Midbrain (tissue), 1 donor: ENCODE measurements at regions not wholly inside any gene's neighbourhood (a gene's known extent, or its start where the extent isn't known, plus 50 kb on each side); places are given as distances from the start of the nearest gene placed in this dataset.
"Not testable (repeated sequence)": the region's sequence is repeated elsewhere in the genome, so short reads cannot be mapped to it uniquely, and the experiment has no call there.

Experiments
- DNase-seq: peaks from one replicate; lab custom pipeline; 2025; lab: John Stamatoyannopoulos, UW

DNA sequence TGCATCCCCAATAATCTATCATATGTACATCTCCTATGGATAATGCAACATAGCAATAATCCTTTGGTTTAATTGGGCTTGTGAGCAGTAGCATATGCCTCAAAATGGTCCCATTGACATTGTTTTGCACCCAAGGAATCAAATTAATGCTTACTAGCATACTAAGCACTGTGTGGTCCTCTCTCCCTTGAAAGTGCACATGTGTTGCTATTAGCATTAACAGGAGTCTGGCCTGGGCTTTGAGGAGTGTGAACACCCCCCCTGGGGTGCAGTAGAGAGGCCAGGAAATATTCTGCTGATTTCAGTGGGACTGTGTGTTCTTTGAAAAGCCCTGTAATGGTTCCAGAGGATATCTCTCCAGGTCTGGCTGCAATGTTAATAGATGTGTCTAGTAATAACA, 1148.4 kb downstream of the VRK1 start:
- no peak for DNase-seq

DNA sequence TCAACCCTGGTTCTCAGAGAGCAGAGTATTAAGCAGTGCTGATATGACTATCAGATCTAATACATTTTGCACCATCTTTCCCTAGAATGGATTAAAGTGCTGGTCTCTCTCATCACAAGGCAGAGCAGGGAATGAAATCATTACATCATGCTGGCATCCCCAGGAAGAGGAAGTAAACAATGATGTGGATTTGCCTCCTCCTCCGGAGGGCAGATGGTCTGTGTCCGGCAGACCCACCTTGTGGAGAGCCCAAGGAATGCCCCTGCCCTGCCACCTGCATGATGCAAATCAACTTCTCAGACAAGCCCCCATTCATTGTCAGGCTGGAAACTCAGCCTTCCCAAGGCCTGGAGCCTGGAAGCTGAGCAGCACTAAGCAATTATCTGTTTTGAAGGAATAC, 1149.1 kb downstream of the VRK1 start:
- no peak for DNase-seq

DNA sequence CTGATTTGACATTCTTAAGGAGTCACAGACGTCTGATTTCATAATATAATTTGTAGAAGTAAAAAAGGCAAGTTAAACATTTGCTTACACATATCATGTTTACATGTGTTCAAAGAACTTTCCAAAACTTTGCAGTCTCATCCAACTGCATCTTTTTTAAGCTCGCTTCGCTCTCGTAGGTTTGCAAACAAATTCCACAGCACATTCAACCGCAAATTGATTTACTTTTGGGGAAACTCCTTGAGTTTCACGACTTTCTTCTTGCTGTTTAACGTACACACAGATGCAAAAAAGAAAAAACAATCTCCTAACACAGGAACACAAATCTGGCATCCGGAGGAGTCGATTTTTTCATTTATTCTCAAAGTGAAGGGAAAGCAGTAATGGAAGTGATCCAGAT, 1149.5 kb downstream of the VRK1 start:
- no peak for DNase-seq

DNA sequence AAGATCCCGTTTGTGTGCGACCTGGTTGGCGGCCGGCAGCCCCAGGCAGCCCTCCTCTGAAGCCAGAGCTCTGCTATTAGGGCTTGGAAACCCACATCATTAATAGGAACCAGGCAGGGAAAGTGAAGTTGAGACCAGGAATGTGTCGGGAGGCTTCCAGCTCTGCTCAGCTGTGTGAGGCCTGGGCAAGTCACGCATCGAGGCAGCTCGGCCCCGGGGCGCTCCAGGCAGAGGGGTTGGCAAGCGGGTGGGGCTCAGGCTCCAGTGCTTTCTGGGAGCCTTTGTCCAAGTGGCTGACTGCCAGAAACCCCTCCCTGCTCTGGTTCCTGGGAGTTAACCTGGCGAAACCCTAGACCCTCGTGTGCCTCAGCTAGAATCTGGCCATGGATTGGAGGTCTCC, 1151.7 kb downstream of the VRK1 start:
- no peak for DNase-seq

DNA sequence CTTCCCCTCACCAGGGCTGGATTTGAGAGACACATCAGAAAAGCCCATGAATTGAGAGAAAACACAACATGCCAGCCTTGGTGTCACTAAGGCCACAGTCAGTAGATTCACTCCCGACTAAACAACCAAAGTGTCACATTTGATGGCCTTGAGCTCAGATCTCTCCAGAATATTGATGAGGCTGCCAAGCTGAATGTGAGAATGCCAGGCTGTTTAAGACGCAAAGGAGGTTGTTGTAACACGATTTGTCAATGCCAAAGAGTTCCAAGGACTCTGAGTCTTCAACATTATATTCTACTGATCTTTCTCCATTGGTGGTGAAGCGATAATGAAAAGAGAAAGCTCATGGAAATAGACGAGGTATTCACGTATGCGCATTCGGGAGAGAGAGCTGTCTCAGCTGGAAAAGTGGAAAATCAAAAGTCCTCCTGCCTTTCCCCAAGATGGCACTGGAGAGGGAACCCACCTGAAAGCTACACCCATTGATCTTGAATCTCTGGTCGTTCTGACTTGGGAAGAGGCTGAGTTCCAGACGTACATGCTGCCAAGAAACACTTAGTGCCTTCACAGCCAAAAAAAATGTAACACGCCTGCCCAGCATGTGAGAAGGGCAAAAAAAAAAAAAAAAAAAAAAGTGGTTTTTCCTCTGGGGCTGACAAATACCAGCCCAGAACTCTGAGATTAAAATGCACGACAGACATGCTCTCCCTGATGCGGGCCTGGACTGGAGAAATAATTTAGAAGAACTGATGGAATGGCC, 1159.6 kb downstream of the VRK1 start:
- no peak for DNase-seq

DNA sequence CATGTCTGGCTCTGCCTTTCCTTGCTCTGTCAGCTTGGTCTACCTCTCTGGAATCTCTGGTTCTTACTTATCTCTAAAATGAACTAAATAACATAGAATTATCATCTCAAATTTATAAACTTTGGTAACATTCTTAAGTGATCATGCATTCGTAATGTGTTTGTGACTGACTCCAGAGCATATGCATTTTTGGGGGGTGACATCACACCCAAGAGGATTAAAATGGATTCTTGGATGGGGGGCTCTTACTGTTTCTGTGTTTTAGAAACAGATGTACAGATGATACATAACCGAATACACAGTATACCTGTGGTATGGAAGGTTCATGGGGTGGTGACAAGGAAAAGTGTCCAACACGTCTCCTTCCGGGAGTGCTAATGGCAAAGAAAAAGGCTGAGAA, 1162.1 kb downstream of the VRK1 start:
- no peak for DNase-seq

DNA sequence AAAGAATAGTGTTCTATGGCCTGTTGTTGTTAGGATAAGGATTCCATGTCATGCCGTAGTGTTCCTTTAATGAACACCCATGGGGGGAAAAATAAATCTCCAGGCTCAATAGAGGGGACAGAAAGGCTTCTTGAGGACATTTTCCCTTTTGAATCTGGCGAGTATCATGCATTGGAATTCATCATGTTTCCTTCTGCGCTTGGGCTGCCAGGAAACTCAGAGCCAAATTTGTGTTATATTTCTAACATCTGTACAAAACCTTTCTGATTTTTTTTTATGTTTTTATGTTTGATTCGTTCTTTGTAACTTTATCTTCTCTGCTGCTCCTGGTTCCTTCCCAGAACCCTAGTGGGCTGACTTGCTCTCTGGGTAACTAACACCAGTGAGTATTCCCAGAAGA, 1163.3 kb downstream of the VRK1 start:
- DNase-seq = no peak

DNA sequence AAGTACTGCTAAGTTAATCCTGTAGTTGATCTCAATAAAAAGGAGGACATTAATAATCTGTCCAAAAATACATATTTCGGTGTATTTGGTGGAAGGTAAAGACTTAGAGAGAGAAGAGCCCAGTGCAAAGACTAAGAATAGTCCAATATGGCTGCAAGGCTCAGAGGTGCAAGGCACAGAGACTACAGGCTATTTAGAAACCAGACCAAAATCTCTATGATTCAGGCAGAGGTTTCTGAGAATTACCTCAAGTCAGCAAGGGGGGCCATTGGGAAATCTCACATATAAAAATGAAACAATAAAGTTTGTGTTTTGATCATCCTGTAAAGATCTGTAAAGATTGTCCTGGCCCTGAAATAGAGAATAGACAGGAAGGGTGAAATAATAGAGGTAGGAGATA, 1173.0 kb downstream of the VRK1 start:
- DNase-seq = no peak

DNA sequence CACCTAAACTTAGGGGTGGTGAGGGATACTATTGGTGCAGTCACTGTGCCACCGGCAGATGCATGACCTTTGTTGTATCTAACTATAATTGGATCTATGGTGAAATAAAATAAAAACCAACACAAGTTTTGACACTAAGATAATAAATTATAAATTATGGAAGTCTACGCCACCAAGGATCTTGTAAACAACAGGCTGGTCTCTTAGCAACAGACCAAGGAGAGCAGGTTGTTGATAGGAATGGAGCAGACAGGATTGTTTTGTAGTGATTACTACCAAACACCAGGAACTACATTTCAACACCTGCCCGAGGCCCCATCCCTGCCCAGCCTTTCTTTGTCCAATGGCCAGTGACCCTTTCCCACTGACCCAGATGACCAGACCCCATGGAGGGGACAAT, 1178.0 kb downstream of the VRK1 start:
- DNase-seq = no peak

DNA sequence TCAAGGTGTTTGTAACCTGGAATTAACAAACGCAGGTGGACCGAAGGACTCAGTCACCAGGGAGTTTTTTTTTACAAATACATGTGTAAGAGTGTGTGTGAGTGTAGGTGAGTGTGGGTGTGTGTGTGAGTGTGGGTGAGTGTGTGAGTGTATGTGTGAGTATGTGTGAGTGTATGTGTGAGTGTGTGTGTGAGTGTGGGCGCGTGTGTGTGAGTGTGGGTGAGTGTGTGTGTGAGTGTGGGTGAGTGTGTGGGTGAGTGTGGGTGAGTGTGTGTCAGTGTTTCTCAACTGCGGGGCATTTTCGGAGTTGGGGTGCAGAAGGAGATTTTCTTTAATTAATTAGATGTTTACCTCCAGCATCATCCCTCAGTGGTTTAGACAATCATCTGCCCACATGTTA, 1178.8 kb downstream of the VRK1 start:
- DNase-seq = no peak

DNA sequence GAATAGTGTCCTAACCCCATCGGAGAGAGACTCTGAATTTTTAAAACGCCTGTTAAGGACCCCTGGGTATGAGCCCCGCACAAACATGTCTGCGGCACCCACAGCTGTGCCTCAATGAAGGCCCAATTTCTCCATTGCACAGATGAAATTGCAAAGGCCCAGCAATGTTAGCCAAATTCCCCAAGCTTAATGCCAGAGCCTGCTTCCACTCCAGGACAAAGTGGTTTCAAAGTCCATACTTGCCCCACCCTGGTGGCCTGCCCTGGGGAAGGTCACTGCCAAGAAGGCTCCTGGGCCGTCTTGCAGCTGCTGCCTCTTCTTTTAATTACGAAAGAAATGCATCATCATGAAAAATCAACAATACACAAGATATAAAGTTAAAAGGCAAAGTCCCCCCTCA, 1179.7 kb downstream of the VRK1 start:
- DNase-seq = no peak

DNA sequence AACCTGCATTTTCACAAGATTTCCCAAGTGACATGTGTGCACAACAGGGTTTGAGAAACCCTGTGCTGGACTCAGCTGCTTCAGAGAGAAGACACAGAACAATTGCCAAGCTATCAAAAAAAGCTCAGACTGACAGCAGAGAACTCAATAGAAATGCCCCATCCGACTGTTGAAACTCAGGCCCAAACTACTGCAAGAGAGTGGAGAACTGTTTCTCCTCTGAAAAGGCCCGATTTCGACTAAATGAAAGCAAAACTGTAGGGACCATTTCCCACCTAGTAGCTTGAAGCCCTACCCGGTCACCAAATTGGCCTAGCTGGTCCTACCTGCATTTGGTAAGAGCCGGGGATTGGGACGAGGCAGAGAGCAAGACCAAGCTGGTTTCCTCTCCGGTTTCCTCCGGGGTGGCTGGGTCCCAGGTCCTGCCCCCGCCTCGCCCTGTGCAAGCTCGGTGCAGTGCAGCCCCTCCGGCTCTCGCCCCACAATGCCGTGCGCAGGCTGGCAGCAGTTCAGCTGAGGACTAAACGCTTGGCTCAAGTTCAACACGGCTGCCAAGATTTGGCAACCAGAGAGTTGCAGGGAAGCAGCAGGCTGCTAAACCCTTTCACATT, 1180.6 kb downstream of the VRK1 start:
- DNase-seq = peak; percentile 70

DNA sequence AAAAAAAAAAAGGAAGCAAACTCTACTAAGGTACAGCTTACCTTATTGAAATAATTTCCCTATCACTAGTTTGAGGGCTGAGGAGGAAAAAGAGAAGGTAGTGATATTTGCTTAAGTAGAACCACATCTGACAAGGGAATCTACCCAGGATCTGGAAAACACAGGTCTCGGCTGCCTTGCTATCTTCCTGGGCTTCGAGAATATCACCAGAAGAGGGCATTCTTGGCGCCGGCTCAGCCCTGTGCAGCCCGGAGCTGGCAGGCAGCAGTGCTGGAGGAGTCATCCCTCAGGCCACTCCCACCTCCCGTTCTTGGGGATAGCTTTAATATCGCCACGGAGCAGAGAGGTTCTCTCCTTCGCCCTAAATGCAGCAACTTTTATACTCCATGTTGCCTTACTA, 1181.2 kb downstream of the VRK1 start:
- peak; percentile 63 for DNase-seq

DNA sequence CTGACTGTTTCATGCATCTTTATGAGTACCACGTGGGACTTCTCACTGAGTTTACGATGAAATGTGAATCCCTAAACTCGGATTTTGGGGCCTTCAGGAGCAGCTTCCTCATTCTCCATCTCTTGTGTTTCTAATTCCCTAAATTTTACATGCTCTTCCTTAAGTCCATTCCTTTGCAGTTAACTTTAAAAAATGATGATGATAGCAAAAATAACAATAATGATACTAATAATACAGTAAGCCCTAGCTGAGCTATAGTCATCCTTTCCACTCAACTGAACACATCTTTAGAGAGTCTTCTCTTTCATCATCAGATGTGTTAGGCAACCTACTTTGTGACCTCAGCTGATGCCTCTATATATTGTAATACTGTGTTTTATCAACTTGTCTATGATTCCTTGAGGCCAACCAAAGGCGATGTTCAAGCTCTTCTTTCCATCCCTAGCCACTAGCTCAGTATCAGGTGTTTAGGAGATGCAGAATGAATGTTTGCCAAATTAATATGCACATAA, 1196.4 kb downstream of the VRK1 start:
- DNase-seq = no peak

DNA sequence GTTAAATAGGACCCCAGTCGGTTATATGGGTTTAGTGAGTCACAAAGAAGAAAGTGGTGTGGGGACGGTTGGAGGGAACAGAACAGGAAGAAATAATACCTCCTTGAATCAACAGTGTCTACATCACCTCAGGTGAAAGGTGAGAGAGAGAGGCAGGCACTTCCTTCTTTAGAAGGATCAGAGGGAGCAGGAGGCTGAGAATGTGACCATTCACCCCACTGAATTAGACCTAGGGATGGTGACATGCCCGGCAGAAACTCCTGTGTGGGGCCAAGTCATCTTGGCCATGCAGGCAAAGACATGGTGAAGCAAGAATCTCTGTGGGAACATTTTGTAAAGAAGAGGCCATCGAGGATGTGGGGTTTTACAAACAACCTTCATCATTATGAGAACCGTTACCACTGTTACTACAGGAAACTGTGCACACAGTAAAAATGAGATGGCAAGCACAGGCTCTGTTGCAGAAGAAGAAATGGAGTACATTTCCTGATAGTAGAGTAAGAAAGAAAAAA, 1196.9 kb downstream of the VRK1 start:
- no peak for DNase-seq

DNA sequence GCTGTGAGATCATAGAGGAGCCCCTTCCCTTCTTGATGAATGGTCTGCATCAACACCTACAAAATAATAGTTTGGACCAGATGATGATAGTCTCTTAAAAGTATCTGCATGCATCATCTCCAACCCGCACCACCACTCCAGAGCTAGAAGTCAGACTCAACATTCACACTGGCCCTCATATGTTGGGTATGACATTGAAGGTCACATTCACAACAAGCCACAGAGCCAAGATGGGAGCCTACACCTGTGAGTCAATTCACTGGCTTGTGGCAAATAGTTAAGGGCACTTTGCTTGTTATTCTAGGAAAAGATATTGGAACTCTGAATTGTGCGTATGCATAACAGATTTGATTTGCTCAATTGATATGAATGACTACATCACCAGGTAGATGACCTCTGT, 1197.9 kb downstream of the VRK1 start:
- DNase-seq = no peak

DNA sequence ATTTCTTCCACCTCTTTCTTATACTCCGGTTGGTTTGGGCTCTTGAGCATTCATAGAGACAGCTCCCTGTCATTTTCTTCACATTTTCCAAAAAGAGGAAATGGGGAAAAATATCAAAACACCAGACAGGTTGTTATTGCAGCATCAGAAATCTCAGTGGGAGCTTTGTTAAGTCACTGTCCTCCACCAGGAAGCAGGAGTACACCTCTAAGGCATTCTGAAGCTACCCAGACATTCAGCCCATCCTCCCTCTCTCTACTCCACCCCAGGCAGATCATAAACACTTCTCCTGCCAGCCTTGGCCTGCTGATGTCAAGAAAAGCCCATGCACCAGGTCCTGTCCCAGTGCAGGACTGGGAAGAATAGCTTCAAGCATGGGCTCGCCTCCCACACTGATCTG, 1198.3 kb downstream of the VRK1 start:
- no peak for DNase-seq

DNA sequence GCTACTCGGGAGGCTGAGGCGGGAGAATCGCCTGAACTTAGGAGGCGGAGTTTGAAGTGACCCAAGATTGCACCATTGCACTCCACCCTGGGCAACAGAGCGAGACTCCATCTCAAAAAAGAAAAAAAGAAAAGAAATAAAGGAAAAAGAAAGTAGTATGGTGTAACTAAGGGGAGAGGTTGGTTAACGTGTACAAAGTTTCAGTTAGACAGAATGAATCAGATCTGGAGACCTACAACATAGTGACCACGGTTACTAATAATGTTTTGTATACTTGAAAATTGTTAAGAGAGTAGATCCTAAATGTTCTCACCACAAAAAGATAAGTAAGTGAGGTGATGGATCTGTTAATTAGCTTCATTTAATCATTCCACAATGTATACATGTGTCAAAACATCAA, 1208.8 kb downstream of the VRK1 start:
- DNase-seq = no peak

DNA sequence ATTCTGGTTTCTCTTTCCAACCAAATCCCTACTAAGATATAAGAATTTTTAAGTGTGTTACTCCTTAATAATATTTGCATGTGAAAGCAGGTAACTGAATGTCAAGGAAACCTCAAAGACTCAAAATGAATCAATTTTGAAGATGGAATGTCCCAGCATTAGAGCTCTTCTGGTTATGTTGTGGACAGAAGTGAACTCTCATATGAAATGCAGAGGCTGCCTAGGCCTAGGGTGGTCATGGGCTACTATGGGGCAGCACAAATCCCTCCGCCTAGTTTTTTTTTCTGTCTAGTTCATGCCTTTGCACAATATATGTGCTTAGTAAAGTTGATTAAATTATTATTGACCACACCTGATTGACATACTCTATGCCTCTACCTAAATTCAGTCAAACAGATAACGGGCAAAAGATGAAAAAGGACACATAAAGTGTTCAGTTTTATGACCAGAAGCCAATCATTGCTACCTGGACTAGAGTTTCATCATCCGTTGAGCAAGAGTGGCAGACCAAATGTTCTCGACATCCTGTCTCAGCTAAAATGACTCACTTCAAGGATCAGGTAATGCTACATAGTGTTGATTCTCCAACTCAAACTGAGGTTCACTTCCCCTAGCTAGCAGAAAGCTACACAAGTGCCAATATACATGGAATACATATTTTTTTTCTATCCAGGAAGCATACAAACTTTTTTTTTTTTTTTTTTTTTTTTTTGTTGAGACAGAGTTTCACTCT, 1211.4 kb downstream of the VRK1 start:
- no peak for DNase-seq

DNA sequence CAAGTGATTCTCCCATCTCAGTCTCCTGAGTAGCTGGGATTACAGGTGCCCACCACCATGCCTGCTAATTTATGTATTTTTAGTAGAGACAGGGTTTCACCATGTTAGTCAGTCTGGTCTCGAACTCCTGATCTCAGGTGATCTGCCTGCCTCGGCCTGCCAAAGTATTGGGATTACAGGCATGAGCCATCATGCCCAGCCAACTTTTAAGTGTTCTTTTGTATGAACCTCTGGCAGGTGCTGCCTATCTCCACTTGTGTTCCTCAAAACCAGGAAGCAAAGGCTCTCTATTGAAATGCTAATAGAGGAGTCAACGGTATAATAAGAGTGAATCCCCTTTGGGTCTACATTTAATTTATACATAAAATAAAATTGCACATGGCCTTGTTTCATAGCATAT, 1212.0 kb downstream of the VRK1 start:
- not testable (repeated sequence) for DNase-seq

DNA sequence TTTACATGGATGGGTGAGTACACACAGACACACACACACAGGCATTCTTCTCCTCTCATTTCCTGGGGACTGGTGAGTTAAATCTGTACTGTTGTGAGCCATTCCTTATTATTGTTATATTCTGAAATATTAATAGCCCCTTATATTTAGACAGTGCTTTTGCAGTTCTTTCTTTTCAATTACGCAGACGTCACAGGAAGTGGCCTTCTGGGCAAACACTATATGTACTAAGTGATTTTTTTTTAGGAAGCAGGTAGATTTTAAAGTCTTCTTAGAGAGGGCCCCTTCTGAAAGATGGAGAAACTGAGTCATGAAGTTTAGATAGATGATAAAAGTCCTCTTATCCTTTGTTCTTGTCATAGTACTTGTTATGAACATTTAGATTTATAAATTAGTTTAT, 1213.6 kb downstream of the VRK1 start:
- DNase-seq = no peak

DNA sequence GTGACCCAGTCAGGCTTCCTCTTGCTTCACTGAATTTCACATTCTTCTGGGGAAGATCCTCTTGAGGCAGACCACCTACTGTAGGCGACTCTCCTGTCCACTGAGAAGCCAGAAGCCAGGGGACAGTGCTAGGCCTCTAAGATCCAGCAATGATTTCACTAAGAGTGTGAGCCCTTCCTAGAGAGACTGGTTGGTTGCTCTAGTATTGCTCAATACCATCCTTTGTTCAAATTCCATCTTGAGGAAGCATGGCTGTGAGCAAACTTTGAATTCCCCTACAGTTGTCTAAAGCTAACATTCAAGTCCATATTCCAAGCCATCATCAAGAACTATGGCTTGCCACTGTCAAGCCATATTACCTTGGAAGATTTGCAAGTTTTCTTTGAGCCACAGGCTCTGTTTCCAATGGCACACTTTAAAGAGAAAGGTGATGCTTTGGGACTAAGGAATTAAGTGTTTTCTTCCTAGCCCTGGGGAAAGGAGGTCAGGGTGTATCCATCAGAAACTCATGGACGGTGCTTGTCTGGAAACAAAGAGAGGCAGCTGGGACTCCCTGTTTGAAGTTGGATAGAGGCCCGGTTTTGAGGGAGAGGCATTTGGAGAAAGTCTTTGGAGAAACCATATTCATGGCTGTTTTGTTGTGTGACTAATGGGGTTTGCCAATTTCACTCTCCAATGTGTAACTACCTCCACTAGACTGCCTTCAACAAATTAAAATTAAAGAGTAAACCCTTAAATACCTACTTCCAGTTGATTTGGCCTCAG, 1217.9 kb downstream of the VRK1 start:
- peak; percentile 1 for DNase-seq
